ENCODE measurements at regions not wholly inside any gene's neighbourhood (a gene's known extent, or its start where the extent isn't known, plus 50 kb on each side); places are given as distances from the start of the nearest gene placed in this dataset.
"Not testable (repeated sequence)": the region's sequence is repeated elsewhere in the genome, so short reads cannot be mapped to it uniquely, and the experiment has no call there.

DNA sequence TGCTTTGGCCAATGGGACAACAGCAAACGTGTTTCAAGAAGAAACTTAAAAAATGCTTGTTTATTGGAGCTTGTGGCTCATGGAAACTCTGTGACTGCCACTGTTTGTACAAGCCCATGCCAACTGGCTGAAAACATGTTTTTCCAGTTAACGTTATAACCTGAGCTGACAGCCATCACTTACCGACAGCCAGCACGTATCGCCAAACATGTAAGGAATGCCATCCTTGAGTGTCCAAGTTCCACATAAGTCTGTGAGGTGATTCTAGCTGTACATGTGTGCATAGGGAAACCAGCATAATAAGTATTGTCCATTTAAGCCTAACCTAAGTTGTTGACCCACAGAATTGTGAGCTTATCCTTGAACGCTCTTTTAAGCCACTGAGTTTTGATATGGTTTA is 596.9 kb downstream of the TRHDE start:
- no peak for DNase-seq

DNA sequence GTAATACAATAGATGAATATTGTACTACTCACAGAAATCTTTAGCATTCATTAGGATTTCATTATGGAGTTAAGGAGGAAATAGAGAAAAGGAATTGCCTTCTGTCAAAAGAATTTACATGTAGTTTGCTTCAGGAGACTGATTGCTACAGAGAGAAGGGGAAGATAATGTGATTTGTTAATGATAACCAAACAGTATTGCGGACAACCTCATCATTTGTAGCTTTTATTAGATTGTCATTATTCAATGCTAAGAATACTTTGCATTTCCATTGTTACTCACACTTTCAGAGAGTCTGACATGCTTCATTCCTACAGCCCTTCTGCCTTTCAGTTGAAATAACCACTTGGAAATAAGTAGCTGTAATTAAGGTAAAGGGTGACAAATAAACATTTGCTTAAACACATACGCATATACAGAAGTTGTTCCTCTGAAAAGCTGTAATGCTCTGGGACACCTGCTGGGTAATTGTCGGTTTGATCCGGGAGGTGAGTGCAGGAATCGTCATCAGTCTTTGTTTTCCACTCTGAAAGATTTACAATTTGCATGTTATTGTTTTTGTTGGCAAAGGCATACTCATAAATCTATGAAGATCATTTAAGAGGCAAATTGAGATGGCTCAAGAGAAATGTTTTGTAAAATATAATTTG is 600.2 kb downstream of the TRHDE start:
- no peak for DNase-seq

DNA sequence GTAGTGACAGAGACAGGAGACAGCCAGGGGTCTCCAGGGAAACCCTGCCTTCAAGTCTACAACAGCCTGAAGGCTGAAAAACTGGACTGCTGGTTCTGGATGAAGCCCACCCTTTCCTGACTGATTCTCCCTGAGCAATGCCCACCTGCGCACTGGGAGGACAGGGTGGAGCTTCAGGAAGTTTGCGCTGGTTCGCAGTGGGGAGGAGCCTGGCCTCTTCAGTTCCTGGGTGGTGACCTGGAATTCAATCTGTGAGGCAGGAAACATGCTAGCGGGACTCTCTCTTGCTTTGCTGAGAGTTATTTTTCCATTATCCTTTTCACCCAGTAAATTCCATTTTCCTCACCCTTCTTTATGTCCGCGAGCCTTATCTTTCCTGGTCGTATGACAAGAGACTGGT is 600.8 kb downstream of the TRHDE start:
- DNase-seq: no peak

DNA sequence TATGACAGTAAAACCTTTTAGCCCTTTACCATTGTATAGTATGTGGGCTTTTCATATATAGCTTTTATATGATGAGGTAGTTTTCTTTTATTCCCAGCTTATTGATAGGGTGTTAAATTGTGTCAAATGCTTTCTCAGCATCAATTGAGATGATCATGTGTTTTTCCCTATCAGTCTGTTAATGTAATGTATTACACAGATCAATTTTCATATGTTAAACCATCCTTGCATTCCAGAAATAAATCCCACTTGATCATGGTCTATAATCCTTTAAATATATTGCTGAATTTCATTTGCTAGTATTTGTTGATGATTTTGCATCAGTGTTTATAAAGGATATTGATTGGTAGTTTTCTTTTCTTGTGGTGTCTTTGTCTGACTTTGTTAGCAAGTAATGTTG is 603.9 kb downstream of the TRHDE start:
- no peak for DNase-seq

DNA sequence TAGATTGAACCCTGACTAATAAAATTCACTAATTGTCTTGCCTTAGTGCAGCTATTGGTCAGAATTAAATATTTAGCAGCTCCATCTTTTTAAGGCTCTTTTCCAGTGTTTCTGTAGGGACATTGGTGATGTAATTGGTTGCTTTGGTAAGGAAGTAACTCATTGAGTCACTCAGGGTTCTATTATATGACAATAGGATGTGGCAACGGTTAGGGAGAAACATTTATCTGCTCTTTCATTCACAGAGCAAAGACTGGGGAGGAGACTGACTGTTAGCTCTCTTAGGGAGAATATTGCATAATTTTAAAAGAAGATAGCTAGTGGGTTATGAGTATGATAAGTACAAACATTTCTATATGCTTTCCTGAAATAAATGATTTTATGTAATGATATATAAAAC is 616.5 kb downstream of the TRHDE start:
- no peak for DNase-seq

DNA sequence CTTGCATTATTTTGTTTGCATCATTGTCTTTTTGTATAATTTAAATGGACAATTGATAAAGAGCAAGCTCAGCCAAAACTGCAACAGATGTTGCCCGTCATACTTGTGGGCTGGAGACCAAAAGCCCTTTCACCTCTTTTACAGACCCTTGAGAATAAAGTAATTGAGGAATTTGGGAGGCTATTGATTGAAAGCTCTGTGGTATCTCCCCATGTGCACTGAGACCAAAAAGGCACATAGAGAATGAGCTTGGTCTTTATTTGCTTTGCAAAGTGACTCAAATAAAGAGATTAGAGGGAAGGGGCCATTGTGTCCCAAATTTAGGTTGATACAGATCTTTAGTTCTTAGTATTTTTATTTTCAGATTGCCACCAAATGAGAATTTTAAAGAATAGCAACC is 617.6 kb downstream of the TRHDE start:
- no peak for DNase-seq

DNA sequence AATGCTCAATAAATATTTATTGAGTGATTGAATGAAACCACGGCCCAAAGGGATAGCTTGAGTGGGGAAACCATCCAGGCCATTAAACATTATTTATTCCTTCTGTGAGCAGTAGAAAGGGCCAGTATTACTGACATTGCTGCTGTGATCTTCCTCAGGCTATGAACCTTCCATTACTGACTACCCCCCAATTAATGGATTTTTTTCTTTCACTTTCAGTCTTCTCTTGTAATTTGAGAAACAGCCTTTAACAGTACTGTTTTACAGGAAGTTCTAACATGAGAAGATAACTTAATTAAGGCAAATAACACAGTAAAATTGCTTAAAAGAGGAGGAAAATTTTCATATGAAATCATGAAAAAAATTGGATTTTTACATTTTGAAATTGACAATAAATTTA is 629.5 kb downstream of the TRHDE start:
- DNase-seq: no peak

DNA sequence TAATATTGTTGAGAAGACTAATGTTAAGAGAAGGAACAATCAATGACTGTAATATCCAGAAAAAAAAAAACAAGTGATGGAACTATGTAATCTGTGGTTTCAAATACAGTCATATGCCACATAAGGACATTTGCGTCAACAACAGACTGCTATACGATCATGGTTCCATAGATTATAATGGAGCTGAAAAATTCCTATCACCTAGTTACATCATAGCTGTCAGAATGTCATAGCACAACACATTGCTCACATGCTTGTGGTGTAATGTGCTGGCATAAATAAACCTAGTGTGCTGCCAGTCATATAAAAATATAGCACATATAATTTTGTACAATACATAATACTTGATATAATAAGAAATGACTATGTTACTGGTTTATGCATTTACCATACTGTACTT is 653.5 kb downstream of the TRHDE start:
- no peak for DNase-seq

DNA sequence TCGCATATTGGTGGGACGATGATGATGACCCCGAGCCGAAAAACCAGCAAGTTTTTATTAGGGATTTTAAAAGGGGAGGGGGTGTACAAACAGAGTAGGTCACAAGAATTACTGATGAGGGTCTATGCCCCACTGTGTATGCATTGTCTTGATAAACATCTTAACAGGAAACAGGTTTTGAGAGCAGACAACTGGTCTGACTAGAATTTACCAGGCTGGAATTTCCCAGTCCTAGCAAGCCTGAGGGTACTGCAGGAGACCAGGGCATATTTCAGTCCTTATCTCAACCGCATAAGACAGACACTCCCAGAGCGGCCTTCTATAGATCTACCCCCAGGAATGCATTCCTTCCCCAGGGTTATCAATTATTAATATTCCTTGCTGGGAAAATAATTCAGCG is 659.7 kb downstream of the TRHDE start:
- DNase-seq: not testable (repeated sequence)

DNA sequence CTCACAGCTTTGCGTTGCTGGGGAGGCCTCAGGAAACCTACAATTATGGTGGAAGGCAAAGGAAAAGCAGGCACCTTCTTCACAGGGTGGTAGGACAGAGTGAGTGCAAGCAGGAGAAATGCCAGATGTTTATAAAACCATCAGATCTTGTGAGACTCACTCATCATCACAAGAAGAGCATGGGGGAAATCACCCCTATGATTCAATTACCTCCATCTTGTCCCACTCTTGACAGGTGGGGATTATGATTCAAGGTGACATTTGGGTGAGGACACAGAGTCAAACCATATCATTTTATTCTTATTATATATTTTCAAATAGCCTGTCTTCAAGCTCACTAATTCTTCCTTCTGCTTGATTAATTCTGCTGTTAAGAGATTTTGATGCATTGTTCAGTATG is 665.3 kb downstream of the TRHDE start:
- DNase-seq: no peak

DNA sequence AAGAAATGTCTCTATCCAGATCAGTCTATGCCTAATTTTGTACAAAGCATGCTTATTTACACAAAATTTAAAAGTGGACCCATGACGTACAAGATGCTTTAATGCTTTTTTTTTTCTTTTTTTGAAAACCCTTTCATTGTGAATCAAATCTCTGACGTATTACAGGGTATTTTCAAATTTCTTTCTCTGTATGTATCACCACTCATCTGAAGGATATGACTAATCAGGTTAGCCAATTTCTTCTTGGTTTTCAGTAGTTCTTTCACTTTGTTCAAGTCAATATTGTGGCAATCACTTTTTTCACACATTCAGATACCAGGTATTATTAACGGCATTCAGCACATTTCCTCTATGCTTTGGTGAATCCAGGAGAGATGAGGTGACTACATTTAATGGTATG is 685.3 kb downstream of the TRHDE start:
- no peak for DNase-seq

DNA sequence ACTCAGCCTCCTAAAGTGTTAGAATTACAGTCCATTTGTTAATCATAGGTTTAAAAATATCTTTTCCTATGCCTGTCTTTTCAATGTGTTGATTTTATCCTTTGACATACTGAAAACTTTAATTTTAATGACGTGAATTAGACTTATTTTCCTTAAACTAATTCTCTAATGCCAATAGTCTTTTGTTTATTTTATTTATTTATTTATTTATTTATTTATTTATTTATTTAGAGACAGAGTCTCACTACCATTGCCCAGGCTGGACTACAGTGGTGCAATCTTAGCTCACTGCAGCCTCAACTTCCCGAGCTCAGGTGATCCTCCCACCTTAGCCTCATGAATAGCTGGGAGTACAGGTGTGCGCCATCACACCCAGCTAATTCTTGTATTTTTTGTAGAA is 694.5 kb downstream of the TRHDE start:
- DNase-seq: no peak

DNA sequence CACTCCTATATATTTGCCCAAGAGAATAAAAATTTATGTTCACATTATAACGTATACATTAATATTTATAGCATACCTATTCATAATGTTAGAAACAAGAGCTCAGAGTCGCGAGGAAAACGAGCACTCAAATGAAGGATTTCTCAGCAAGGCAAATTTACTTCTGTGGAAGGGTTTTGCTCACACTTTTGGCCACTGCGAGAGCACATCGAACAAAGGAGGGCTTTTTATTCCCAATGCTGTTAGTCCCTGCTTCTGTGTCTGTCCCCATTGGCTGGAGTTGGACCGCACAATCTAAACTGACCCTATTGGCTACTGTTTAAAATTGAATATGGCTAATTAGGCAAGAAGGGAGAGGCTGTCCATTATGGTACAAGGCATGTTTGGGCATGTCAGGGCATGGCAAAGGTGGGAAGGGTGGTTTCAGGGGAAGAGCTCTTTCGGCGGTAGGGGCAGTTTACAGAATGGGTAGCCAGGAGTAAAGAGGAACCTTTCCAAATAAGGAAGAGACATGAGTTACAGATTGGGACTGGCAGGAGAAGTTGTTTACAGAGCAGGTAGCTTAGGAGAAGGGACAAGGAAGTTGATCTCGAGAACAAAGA is 702.9 kb downstream of the TRHDE start:
- no peak for DNase-seq

DNA sequence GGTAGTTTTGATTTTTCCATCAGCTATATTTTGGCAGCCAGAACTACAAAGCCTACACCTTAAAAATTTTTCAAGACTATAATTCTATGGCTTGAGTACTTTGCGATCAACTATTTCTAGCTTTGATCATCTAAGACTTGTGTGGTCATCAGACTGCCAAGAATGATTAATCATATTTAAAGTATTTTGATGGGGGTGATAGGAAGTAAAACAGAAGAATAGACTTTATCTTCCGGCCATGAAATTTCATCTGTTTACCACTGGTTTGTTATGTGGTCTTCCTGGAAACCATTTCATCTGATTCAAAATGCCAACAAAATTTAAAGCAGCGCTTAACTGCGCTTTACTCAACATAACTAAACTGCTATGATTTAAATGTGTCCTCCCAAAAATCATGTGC is 706.8 kb downstream of the TRHDE start:
- DNase-seq: no peak

DNA sequence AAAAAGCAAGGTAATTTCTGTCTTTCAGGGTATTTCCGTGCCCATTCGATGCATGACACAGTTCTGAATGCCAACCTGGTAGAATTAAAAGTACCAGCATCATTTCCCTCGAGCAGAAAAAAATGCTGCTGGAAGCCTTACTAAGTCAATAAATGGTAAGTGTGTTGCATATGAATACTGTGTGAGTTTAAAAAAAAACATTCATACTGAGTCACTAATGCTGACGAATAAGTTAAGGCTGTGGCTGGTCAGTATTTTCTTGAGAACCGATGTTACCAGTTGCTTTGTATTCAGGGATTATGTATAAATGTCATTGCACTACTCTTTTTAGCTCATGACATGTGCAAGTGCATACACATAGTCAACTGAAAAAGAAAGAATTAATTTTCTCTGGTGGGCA is 710.2 kb downstream of the TRHDE start:
- DNase-seq: no peak

DNA sequence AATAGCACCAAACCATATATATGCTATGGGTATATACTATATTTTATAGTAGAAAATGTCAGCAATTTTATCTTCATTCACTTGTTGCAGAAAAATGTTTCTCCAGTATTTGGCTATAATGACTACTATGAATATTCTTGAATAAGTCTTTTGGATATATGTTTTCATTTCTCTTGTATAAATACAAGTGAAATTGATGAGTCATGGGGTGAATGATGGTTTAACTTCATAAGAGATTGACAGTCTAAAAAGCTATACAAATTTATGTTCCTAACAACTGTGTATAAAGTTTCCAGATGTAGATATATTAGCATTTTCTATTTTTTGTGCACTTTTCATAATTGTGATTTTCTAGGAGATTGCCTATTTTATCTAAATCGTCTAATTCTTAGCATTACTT is 714.8 kb downstream of the TRHDE start:
- DNase-seq: no peak

DNA sequence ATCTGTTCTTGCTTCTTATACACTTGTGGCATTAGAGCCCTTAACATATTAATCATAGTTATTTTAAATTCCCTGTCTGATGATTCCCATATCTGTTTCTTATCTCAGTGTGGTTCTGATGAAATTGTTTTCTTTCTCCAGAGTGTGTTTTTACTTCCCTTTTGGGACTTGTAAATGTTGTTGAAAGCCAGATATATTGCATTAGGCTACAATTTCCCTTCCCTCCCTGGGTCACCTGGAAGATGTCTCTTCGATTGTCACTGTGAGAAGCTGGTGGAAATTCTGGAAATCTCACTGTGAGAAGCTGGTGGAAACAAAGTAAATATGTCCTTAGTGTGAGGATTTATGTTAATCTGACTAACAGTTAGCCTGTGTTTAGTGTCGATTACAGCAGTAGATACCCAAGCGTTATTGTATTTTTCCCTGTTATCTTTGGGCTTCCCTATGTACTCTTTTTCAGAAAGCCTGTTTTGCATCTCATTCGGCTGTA is 717.3 kb downstream of the TRHDE start:
- no peak for DNase-seq

DNA sequence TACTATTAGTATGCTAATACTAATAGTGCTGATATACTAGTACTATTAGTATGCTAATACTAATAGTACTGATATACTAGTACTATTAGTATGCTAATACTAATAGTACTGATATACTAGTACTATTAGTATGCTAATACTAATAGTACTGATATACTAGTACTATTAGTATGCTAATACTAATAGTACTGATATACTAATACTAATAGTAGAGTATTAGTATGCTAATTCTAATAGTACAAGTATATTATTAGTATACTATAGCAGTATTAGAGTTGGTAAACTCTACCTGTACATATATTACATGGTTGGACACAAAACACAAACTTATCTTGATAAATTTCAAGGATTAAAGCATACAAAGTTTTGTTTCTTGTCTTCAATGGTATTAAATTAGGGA is 722.9 kb downstream of the TRHDE start:
- not testable (repeated sequence) for DNase-seq

DNA sequence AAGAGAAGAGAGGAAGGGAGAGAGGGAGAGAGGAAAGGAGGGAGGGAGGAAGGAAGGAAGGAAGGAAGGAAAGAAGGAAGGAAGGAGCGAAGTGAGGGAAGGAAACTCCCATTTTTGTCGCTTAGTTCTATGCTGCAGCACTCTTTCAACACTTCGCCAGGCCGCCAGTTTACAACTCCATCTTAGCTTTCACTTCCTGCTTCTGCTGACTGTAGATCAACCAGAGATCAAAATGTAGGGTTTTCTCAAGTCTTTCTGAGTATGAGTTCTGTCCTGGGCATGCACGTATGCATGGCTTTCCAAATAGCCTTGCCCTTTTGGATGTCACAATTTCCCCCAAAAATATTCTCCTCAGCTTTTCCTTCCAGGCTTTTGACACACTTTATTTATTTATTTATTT is 723.4 kb downstream of the TRHDE start:
- no peak for DNase-seq

DNA sequence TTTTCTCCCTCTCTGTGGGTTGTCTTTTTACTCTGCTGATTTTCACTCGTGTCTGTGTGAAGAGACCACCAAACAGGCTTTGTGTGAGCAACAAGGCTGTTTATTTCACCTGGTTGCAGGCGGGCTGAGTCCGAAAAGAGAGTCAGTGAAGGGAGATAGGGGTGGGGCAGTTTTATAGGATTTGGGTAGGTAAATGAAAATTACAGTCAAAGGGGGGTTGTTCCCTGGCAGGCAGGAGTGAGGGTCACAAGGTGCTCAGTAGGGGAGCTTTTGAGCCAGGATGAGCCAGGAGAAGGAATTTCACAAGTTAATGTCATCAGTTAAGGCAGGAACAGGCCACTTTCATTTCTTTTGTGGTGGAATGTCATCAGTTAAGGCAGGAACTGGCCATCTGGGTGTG is 729.6 kb downstream of the TRHDE start:
- DNase-seq: not testable (repeated sequence)

DNA sequence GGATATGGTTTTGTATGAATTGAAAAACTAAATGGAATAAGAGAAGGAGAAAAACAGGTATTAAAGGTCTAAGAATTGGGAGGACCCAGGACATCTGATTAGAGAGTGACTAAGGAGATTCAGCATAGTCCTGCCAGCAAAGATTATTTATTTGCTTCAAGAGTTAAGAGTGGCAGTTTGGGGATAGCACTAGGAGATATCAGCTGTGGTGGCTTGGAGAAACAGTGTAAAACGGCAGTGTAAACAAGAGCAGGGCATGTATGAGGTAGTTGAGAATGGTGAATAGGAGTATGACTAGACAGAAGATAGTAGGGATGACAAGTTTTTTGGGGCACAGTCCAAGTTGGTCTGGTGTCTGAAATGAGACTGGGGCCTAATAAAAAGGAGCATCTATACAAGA is 730.3 kb downstream of the TRHDE start:
- DNase-seq: not testable (repeated sequence)

DNA sequence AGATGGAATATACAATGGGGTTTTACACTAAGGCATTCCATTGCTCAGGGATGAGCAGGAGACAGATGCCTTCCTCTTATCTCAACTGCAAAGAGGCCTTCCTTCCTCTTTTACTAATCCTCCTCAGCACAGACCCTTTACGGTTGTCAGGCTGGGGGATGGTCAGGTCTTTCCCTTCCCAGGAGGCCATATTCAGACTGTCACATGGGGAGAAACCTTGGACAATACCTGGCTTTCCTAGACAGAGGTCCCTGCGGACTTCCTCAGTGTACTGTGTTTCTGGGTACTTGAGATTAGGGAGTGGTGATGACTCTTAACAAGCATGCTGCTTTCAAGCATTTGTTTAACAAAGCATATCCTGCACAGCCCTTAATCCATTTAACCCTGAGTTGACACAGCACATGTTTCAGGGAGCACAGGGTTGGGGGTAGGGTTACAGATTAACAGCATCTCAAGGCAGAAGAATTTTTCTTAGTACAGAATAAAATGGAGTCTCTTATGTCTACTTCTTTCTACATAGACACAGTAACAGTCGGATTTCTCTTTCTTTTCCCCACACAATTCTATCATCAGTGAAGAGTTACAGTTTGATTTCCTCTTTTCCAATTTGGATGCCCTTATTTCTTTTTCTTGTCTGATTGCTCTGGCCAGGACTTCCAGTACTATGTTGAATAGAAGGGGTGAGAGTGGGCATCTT is 737.1 kb downstream of the TRHDE start:
- not testable (repeated sequence) for DNase-seq

DNA sequence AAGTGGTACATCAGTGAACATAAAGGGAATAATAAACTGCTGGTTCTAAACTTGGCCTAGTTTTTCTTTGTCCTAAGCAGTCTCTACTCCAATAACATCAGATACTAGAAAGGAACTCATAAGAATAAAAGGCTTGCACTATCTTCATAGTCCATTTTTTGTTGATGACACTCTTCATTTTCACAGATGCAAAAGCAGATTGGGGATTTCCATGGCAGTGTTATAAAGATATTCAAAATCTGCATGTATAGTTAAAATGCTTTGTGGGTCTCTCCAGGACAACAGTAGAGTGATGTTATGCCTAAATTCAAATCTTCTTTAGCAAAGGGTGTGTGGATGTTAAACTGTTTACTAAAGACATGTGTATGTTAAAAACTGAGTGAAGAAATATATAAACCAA is 745.8 kb downstream of the TRHDE start:
- DNase-seq: no peak

DNA sequence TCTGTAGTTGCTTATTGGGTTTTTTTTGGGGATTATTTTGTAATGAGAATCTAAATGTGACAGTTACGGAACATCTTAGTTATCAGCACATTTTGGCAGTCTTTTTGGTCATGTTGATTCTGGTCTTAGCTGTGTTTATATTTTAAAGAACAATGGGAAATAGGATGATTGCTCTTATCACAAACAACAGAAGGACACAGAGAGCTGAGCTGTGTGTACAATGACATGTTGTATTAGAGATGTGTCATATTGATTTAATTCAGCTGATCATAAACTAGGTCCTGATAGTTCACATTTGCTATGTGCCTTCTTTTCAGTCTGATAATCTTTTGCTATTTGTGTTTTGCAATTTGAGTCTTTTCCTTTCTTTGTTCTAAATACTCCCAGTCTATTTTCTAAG is 781.7 kb downstream of the TRHDE start:
- no peak for DNase-seq

DNA sequence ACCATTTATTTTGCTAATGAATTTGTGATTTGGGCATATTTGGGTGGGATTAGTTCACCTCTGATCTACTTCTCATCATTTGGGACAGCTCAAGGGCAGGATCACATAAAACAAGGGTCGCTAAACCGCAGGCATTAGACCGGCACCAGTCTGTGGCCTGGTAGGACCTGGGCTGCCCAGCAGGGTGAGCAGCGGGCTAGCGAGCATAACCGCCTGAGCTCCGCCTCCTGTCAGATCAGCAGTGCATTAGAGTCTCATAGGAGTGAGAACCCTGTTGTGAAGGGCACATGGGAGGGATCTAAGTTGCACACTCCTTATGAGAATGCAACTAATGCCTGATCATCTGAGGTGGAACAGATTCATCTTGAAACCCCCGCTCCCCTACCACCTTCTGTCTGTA is 785.3 kb downstream of the TRHDE start:
- no peak for DNase-seq

Data from NCI-H1092 (cell line).